Prostate gland (tissue), 2 donors: ENCODE measurements at regions not wholly inside any gene's neighbourhood (a gene's known extent, or its start where the extent isn't known, plus 50 kb on each side); places are given as distances from the start of the nearest gene placed in this dataset.
"Not testable (repeated sequence)": the region's sequence is repeated elsewhere in the genome, so short reads cannot be mapped to it uniquely, and the experiment has no call there.

Experiments used
- DNase-seq: peaks from one replicate; pipeline ENCODE4 v3.0.0-alpha.2; 2019; ENCODE audit warnings: low spot score
- H3K27ac ChIP-seq, 2 donors: fragments of 200-600 bp; sonication (generic); 2 replicates each; pipeline ENCODE4 v1.5.1; 2017 to 2019
- H3K27me3 ChIP-seq: fragments of 200-600 bp; sonication (generic); replicated peaks from 2 replicates; pipeline ENCODE4 v1.5.1; 2019; ENCODE audit not compliant: insufficient read depth
- H3K36me3 ChIP-seq, 2 donors: fragments of 200-600 bp; sonication (generic); 1 replicate in 1 of 2; 2 replicates in 1 of 2; pipeline versions ENCODE4 v1.5.1 to v1.8.1; 2017 to 2019
- H3K4me1 ChIP-seq: fragments of 200-600 bp; sonication (generic); replicated peaks from 2 replicates; pipeline ENCODE4 v1.5.1; 2019
- H3K4me3 ChIP-seq, 2 donors: fragments of 200-600 bp; sonication (generic); 2 replicates each; pipeline ENCODE4 v1.5.1; 2017 to 2019
- H3K9me3 ChIP-seq: fragments of 200-600 bp; sonication (generic); 2 replicates; pipeline ENCODE4 v1.5.1; 2017
- CTCF ChIP-seq, 4 experiments: fragments of 200-600 bp in 2 of 4; fragments of 450-650 bp in 2 of 4; sonication (generic) in 2 of 4; IDR thresholded peaks; 1 replicate in 3 of 4; 2 replicates in 1 of 4; pipeline ENCODE4 v1.5.1; 2016 to 2019; ENCODE audit warnings: antibody characterized with exemption in 4 of 4, mild to moderate bottlenecking in 2 of 4, moderate library complexity in 2 of 4
- POLR2A ChIP-seq: fragments of 450-650 bp; IDR thresholded peaks from one replicate; pipeline ENCODE4 v1.6.1; 2016; ENCODE audit warnings: antibody characterized with exemption, mild to moderate bottlenecking
- POLR2AphosphoS5 ChIP-seq: sonication (generic); formaldehyde crosslinking; IDR thresholded peaks from one replicate; pipeline ENCODE4 v1.6.1; 2017; ENCODE audit warnings: antibody characterized with exemption
- WGBS: methylation state at CpG from one replicate; pipeline ENCODE4 v1.1.5; 2018; 5-methylcytosine and 5-hydroxymethylcytosine counted together
- intact Hi-C: fragments of 100-400 bp; cut with DNase I; formaldehyde crosslinking; loops from one replicate; pipeline ENCODE4 v1.14.2; 2022

GRCh38 chr9:91011891-91012290, 210.3 kb downstream of the SYK start:
- TF ChIP-seq POLR2AphosphoS5 (no peak), POLR2A (no peak), CTCF (IDR thresholded peaks at IDR 0.05) (no peak)
- Histone ChIP-seq H3K9me3 (no peaks in the 10 kb centered on the region), H3K27ac (no peak overlapping the region), H3K27me3 (no peaks in the 10 kb centered on the region), H3K4me3 (no peak overlapping the region), H3K36me3 (no peaks in the 10 kb centered on the region), H3K4me1 (no peaks in the 10 kb centered on the region)
- 60% methylated on average over 3 of the region's 3 CpGs for WGBS
- no peak for DNase-seq
- intact Hi-C loops = no loop called here

- DNase-seq = no peak
- intact Hi-C loops = no loop called here
- no peak overlapping the region for H3K4me3 ChIP-seq
- WGBS = 93% methylated on average over 6 of the region's 6 CpGs
- H3K9me3 ChIP-seq = no peaks in the 10 kb centered on the region
- TF ChIP-seq POLR2A (no peak), POLR2AphosphoS5 (no peak), CTCF (IDR thresholded peaks at IDR 0.05) (no peak)
- no peaks in the 10 kb centered on the region for H3K4me1 ChIP-seq
- no peaks in the 10 kb centered on the region for H3K36me3 ChIP-seq
- no peak overlapping the region for H3K27ac ChIP-seq
- H3K27me3 ChIP-seq = no peaks in the 10 kb centered on the region
Observed at GRCh38 chr9:91012933-91013841, 211.6 kb downstream of the SYK start.

- Histone ChIP-seq H3K4me3 (no peak overlapping the region), H3K36me3 (no peaks in the 10 kb centered on the region), H3K27ac (no peak overlapping the region), H3K4me1 (no peaks in the 10 kb centered on the region), H3K9me3 (no peaks in the 10 kb centered on the region), H3K27me3 (no peaks in the 10 kb centered on the region)
- TF ChIP-seq POLR2AphosphoS5 (no peak), CTCF (IDR thresholded peaks at IDR 0.05) (no peak), POLR2A (no peak)
- 94% methylated on average over 6 of the region's 6 CpGs for WGBS
- intact Hi-C loops = no loop called here
- no peak for DNase-seq
Observed at GRCh38 chr9:91017245-91017644, 215.6 kb downstream of the SYK start.

- H3K4me1 ChIP-seq, H3K4me3 ChIP-seq, intact Hi-C loops, H3K9me3 ChIP-seq, H3K27ac ChIP-seq, DNase-seq, H3K27me3 ChIP-seq, H3K36me3 ChIP-seq: not testable (repeated sequence)
- 62% methylated on average over 1 of the region's 1 CpG for WGBS
Observed at GRCh38 chr9:91019871-91020270, 218.3 kb downstream of the SYK start.

GRCh38 chr9:91021656-91022055, 220.0 kb downstream of the SYK start:
- H3K9me3 ChIP-seq, H3K4me1 ChIP-seq, H3K36me3 ChIP-seq, H3K27me3 ChIP-seq, intact Hi-C loops, H3K27ac ChIP-seq, DNase-seq, H3K4me3 ChIP-seq: not testable (repeated sequence)

- no peaks in the 10 kb centered on the region for H3K4me1 ChIP-seq
- H3K27ac ChIP-seq = no peak overlapping the region
- no peak for TF ChIP-seq POLR2A
- no peak for TF ChIP-seq POLR2AphosphoS5
- no peak for TF ChIP-seq CTCF (IDR thresholded peaks at IDR 0.05)
- H3K9me3 ChIP-seq = no peaks in the 10 kb centered on the region
- no peak overlapping the region for H3K4me3 ChIP-seq
- 92% methylated on average over 5 of the region's 5 CpGs for WGBS
- no peaks in the 10 kb centered on the region for H3K36me3 ChIP-seq
- H3K27me3 ChIP-seq = no peaks in the 10 kb centered on the region
- DNase-seq = no peak
- intact Hi-C loops = no loop called here
Observed at GRCh38 chr9:91023741-91024140, 222.1 kb downstream of the SYK start.
